CD4-positive, alpha-beta T cell (primary cell): ENCODE measurements at regions not wholly inside any gene's neighbourhood (a gene's known extent, or its start where the extent isn't known, plus 50 kb on each side); places are given as distances from the start of the nearest gene placed in this dataset.

ENCODE experiments used
- ATAC-seq: fragments of 200-7000 bp; cut with Tn5 transposase; one replicate; pipeline ENCODE4 v1.10.0; 2022; ENCODE audit warnings: mild to moderate bottlenecking; ENCODE audit not compliant: poor library complexity
- CTCF ChIA-PET: fragments of 350-600 bp; sonication (Branson Sonifier 250); formaldehyde crosslinking; loops from one replicate; lab custom pipeline; 2021; ENCODE audit warnings: antibody characterized with exemption, inconsistent platforms; lab: Charles Lee
- POLR2A ChIA-PET: fragments of 350-600 bp; sonication (Branson Sonifier 250); formaldehyde crosslinking; loops from one replicate; lab custom pipeline; 2021; ENCODE audit warnings: antibody characterized with exemption, inconsistent platforms; lab: Charles Lee
- DNase-seq, 14 experiments: peaks; one replicate each; pipeline ENCODE4 v3.0.0-alpha.2; 2013 to 2020; ENCODE audit warnings: mixed read lengths in 2 of 14
- H3K27ac ChIP-seq, 2 donors: one replicate each; pipeline versions ENCODE4 v1.5.1 to v1.7.0; 2013; ENCODE audit warnings: low read length in 2 of 2, low read depth in 1 of 2, mild to moderate bottlenecking in 1 of 2
- H3K27me3 ChIP-seq, 2 experiments: 1 replicate in 1 of 2; 2 replicates in 1 of 2; pipeline versions ENCODE4 v1.6.1 to v1.7.0; 2013; ENCODE audit warnings: low read length in 2 of 2, control low read depth in 1 of 2, mild to moderate bottlenecking in 1 of 2, moderate library complexity in 1 of 2; ENCODE audit not compliant: insufficient read depth in 2 of 2, control insufficient read depth in 1 of 2
- H3K36me3 ChIP-seq: one replicate; pipeline ENCODE4 v1.6.1; 2013; ENCODE audit warnings: low read length, control low read depth; ENCODE audit not compliant: insufficient read depth
- H3K4me1 ChIP-seq: one replicate; pipeline ENCODE4 v1.6.1; 2013; ENCODE audit warnings: low read length, control low read depth; ENCODE audit not compliant: insufficient read depth
- H3K4me3 ChIP-seq: one replicate; pipeline ENCODE4 v1.5.1; 2013; ENCODE audit warnings: mild to moderate bottlenecking, low read length, moderate library complexity
- H3K9me3 ChIP-seq, 2 experiments: 1 replicate in 1 of 2; 2 replicates in 1 of 2; pipeline versions ENCODE4 v1.6.1 to v1.7.0; 2013; ENCODE audit warnings: low read length in 2 of 2, mild to moderate bottlenecking in 2 of 2, control low read depth in 1 of 2, moderate library complexity in 1 of 2; ENCODE audit not compliant: control insufficient read depth in 1 of 2, insufficient read depth in 1 of 2
- H3K27ac Mint-ChIP-seq: one replicate; pipeline ENCODE4 v1.8.0; 2020; ENCODE audit warnings: mixed read lengths
- H3K27me3 Mint-ChIP-seq: one replicate; pipeline ENCODE4 v1.8.0; 2021; ENCODE audit warnings: mixed read lengths
- H3K36me3 Mint-ChIP-seq: one replicate; pipeline ENCODE4 v1.8.0; 2021; ENCODE audit warnings: low read depth, mixed read lengths
- H3K4me1 Mint-ChIP-seq: one replicate; pipeline ENCODE4 v1.8.0; 2021; ENCODE audit warnings: low read depth, mixed read lengths
- H3K4me3 Mint-ChIP-seq: one replicate; pipeline ENCODE4 v1.8.0; 2020; ENCODE audit warnings: mild to moderate bottlenecking, mixed read lengths
- H3K9me3 Mint-ChIP-seq: one replicate; pipeline ENCODE4 v1.8.0; 2020; ENCODE audit warnings: mixed read lengths
- CTCF ChIP-seq: fragments of 200-600 bp; IDR thresholded peaks from one replicate; pipeline ENCODE4 v1.8.0; 2022; ENCODE audit warnings: antibody characterized with exemption, mild to moderate bottlenecking
- intact Hi-C, 2 experiments: fragments of 100-400 bp; cut with DNase I in 1 of 2; cut with micrococcal nuclease in 1 of 2; formaldehyde crosslinking; loops; one replicate each; pipeline versions ENCODE4 v1.15.1 to v1.9.0; 2023 to 2025; cut with DNase I, micrococcal nuclease

- intact Hi-C loops = no loop called here
Observed at GRCh38 chr5:1701884-1702283, 97.8 kb downstream of the MRPL36 start.

GRCh38 chr5:1701216-1701864, 98.3 kb downstream of the MRPL36 start:
- TF ChIP-seq CTCF = no peak
- no peaks in the 10 kb centered on the region for H3K36me3 Mint-ChIP-seq
- H3K27me3 Mint-ChIP-seq = peaks cover 47% of the 10 kb centered on the region
- H3K36me3 ChIP-seq = no peaks in the 10 kb centered on the region
- H3K27me3 ChIP-seq = peaks cover 7 to 16% of the 10 kb centered on the region in 2 experiments
- CTCF ChIA-PET = no interaction called here
- no peak overlapping the region for H3K4me3 ChIP-seq
- H3K4me3 Mint-ChIP-seq = no peak overlapping the region
- no peaks in the 10 kb centered on the region for H3K4me1 ChIP-seq
- H3K27ac Mint-ChIP-seq = no peak overlapping the region
- H3K9me3 ChIP-seq = peaks cover 0 to 8% of the 10 kb centered on the region in 2 experiments
- intact Hi-C loops = no loop called here
- H3K4me1 Mint-ChIP-seq = no peaks in the 10 kb centered on the region
- POLR2A ChIA-PET = no interaction called here
- DNase-seq (no peak), ATAC-seq (no peak)
- no peaks in the 10 kb centered on the region for H3K9me3 Mint-ChIP-seq
- H3K27ac ChIP-seq = no peak overlapping the region

More at GRCh38 chr5:1701884-1702283, 97.8 kb downstream of the MRPL36 start:
- Mint-ChIP-seq H3K27ac (no peak overlapping the region), H3K36me3 (no peaks in the 10 kb centered on the region), H3K27me3 (peaks cover 43% of the 10 kb centered on the region), H3K4me1 (no peaks in the 10 kb centered on the region), H3K4me3 (no peak overlapping the region), H3K9me3 (no peaks in the 10 kb centered on the region)
- ATAC-seq (no peak), DNase-seq (no peak)
- ChIA-PET POLR2A (no interaction called here), CTCF (no interaction called here)
- Histone ChIP-seq H3K27me3 (peaks cover 7 to 16% of the 10 kb centered on the region in 2 experiments), H3K36me3 (no peaks in the 10 kb centered on the region), H3K4me3 (no peak overlapping the region), H3K9me3 (peaks cover 0 to 8% of the 10 kb centered on the region in 2 experiments), H3K27ac (no peak overlapping the region), H3K4me1 (no peaks in the 10 kb centered on the region)
- no peak for TF ChIP-seq CTCF

- H3K4me1 Mint-ChIP-seq = no peaks in the 10 kb centered on the region
- no peak for DNase-seq
- TF ChIP-seq CTCF = no peak
- H3K27me3 Mint-ChIP-seq = peaks cover 39% of the 10 kb centered on the region
- Histone ChIP-seq H3K9me3 (peaks cover 0 to 8% of the 10 kb centered on the region in 2 experiments), H3K27me3 (peaks cover 0 to 11% of the 10 kb centered on the region in 2 experiments), H3K4me3 (no peak overlapping the region), H3K36me3 (no peaks in the 10 kb centered on the region), H3K27ac (no peak overlapping the region), H3K4me1 (no peaks in the 10 kb centered on the region)
- H3K9me3 Mint-ChIP-seq = no peaks in the 10 kb centered on the region
- no peak overlapping the region for H3K4me3 Mint-ChIP-seq
- H3K36me3 Mint-ChIP-seq = no peaks in the 10 kb centered on the region
- no peak for ATAC-seq
- ChIA-PET CTCF (no interaction called here), POLR2A (no interaction called here)
- H3K27ac Mint-ChIP-seq = no peak overlapping the region
- intact Hi-C loops = no loop called here
Observed at GRCh38 chr5:1699394-1699793, 100.2 kb downstream of the MRPL36 start.
